Suprapubic skin (tissue), 4 donors: ENCODE measurements at regions not wholly inside any gene's neighbourhood (a gene's known extent, or its start where the extent isn't known, plus 50 kb on each side); places are given as distances from the start of the nearest gene placed in this dataset.

ENCODE experiments used
- DNase-seq, 2 donors: peaks; one replicate each; pipeline ENCODE4 v3.0.0-alpha.2; 2019; ENCODE audit warnings: low spot score in 2 of 2
- H3K27ac ChIP-seq: fragments of 200-600 bp; sonication (generic); one replicate; pipeline ENCODE4 v1.5.1; 2019
- H3K27me3 ChIP-seq: fragments of 200-600 bp; sonication (generic); one replicate; pipeline ENCODE4 v1.5.1; 2019
- H3K36me3 ChIP-seq: fragments of 200-600 bp; sonication (generic); one replicate; pipeline ENCODE4 v1.5.1; 2019
- H3K4me1 ChIP-seq: fragments of 200-600 bp; sonication (generic); one replicate; pipeline ENCODE4 v1.5.1; 2019
- H3K4me3 ChIP-seq: fragments of 200-600 bp; sonication (generic); one replicate; pipeline ENCODE4 v1.5.1; 2019; ENCODE audit warnings: mild to moderate bottlenecking
- H3K9me3 ChIP-seq: fragments of 200-600 bp; sonication (generic); one replicate; pipeline ENCODE4 v1.5.1; 2019
- CTCF ChIP-seq, 2 donors: fragments of 200-600 bp in 1 of 2; fragments of 450-650 bp in 1 of 2; sonication (generic) in 1 of 2; IDR thresholded peaks; one replicate each; pipeline ENCODE4 v1.5.1; 2016 to 2019; ENCODE audit warnings: antibody characterized with exemption in 2 of 2, mild to moderate bottlenecking in 1 of 2, moderate library complexity in 1 of 2
- EP300 ChIP-seq: sonication (generic); formaldehyde crosslinking; IDR thresholded peaks from one replicate; pipeline ENCODE4 v1.6.1; 2017; ENCODE audit warnings: antibody characterized with exemption
- POLR2A ChIP-seq, 2 donors: fragments of 450-650 bp; IDR thresholded peaks; one replicate each; pipeline ENCODE4 v1.6.1; 2017; ENCODE audit warnings: antibody characterized with exemption in 2 of 2, mild to moderate bottlenecking in 2 of 2, moderate library complexity in 2 of 2
- POLR2AphosphoS5 ChIP-seq, 3 donors: sonication (generic); formaldehyde crosslinking; IDR thresholded peaks; one replicate each; pipeline ENCODE4 v1.6.1; 2017; ENCODE audit warnings: antibody characterized with exemption in 3 of 3
- WGBS: methylation state at CpG from one replicate; pipeline ENCODE4 v1.1.5; 2018; 5-methylcytosine and 5-hydroxymethylcytosine counted together

- H3K9me3 ChIP-seq, result peaks cover 5% of the 10 kb centered on the region
- H3K4me3 ChIP-seq, result no peak overlapping the region
- H3K36me3 ChIP-seq, result no peaks in the 10 kb centered on the region
- no peak overlapping the region for H3K27ac ChIP-seq
- no peaks in the 10 kb centered on the region for H3K4me1 ChIP-seq
- H3K27me3 ChIP-seq, result no peaks in the 10 kb centered on the region
- WGBS, result 90% methylated on average over 16 of the region's 16 CpGs
- no peak for TF ChIP-seq POLR2AphosphoS5 (IDR thresholded peaks at IDR 0.05)
- DNase-seq, result no peak
Measured at GRCh38 chr7:70846208-70846607, 285.7 kb upstream of the GALNT17 start.

GRCh38 chr7:70849580-70850235, 282.2 kb upstream of the GALNT17 start:
- no peak overlapping the region for H3K4me3 ChIP-seq
- H3K9me3 ChIP-seq, result peaks cover 5% of the 10 kb centered on the region
- DNase-seq, result no peak
- H3K4me1 ChIP-seq, result no peaks in the 10 kb centered on the region
- H3K27ac ChIP-seq, result no peak overlapping the region
- no peaks in the 10 kb centered on the region for H3K27me3 ChIP-seq
- no peaks in the 10 kb centered on the region for H3K36me3 ChIP-seq
- TF ChIP-seq CTCF (IDR thresholded peaks at IDR 0.05) (no peak), POLR2A (IDR thresholded peaks at IDR 0.05) (no peak), EP300 (no peak), POLR2AphosphoS5 (IDR thresholded peaks at IDR 0.05) (no peak)
- 99% methylated on average over 3 of the region's 3 CpGs for WGBS

- DNase-seq, result no peak
Measured at GRCh38 chr7:70855373-70855772, 276.6 kb upstream of the GALNT17 start.

GRCh38 chr7:70856901-70857630, 274.9 kb upstream of the GALNT17 start:
- 14% methylated on average over 4 of the region's 4 CpGs for WGBS
- Histone ChIP-seq H3K4me3 (no peak overlapping the region), H3K27me3 (no peaks in the 10 kb centered on the region), H3K36me3 (no peaks in the 10 kb centered on the region), H3K4me1 (no peaks in the 10 kb centered on the region), H3K9me3 (peaks cover 4% of the 10 kb centered on the region), H3K27ac (no peak overlapping the region)
- no peak for TF ChIP-seq POLR2A (IDR thresholded peaks at IDR 0.05)
- peak; percentile 58 to 73 for TF ChIP-seq CTCF (IDR thresholded peaks at IDR 0.05)
- no peak for TF ChIP-seq POLR2AphosphoS5 (IDR thresholded peaks at IDR 0.05)
- no peak for TF ChIP-seq EP300
- DNase-seq, result peak in 1 of 2 donors; percentile 80

More at GRCh38 chr7:70855373-70855772, 276.6 kb upstream of the GALNT17 start:
- Histone ChIP-seq H3K27me3 (no peaks in the 10 kb centered on the region), H3K9me3 (no peaks in the 10 kb centered on the region), H3K27ac (no peak overlapping the region), H3K4me3 (no peak overlapping the region), H3K36me3 (no peaks in the 10 kb centered on the region), H3K4me1 (no peaks in the 10 kb centered on the region)
- TF ChIP-seq POLR2A (IDR thresholded peaks at IDR 0.05), result no peak
- no peak for TF ChIP-seq POLR2AphosphoS5 (IDR thresholded peaks at IDR 0.05)
- TF ChIP-seq EP300, result no peak
- no peak for TF ChIP-seq CTCF (IDR thresholded peaks at IDR 0.05)
- WGBS, result 78% methylated on average over 1 of the region's 1 CpG

GRCh38 chr7:70857793-70858545, 274.0 kb upstream of the GALNT17 start:
- H3K9me3 ChIP-seq, result peaks cover 7% of the 10 kb centered on the region
- H3K4me1 ChIP-seq, result no peaks in the 10 kb centered on the region
- WGBS, result 89% methylated on average over 2 of the region's 2 CpGs
- H3K27ac ChIP-seq, result no peak overlapping the region
- no peaks in the 10 kb centered on the region for H3K27me3 ChIP-seq
- TF ChIP-seq POLR2AphosphoS5 (IDR thresholded peaks at IDR 0.05) (no peak), EP300 (no peak), POLR2A (IDR thresholded peaks at IDR 0.05) (no peak), CTCF (IDR thresholded peaks at IDR 0.05) (no peak)
- H3K36me3 ChIP-seq, result no peaks in the 10 kb centered on the region
- DNase-seq, result no peak
- no peak overlapping the region for H3K4me3 ChIP-seq
